Loucy (cell line): ENCODE measurements at regions not wholly inside any gene's neighbourhood (a gene's known extent, or its start where the extent isn't known, plus 50 kb on each side); places are given as distances from the start of the nearest gene placed in this dataset.

Source experiments
- CTCF ChIP-seq: fragments of 200-600 bp; sonication (generic); conservative IDR thresholded peaks from 2 replicates; pipeline ENCODE4 v1.5.1; 2014; ENCODE audit warnings: mild to moderate bottlenecking, antibody characterized with exemption, low read length
- EZH2phosphoT487 ChIP-seq: fragments of 200-600 bp; IDR thresholded peaks from 2 replicates; pipeline ENCODE4 v1.6.1; 2018; ENCODE audit warnings: antibody characterized with exemption, mild to moderate bottlenecking, moderate library complexity, borderline replicate concordance

GRCh38 chr18:23321996-23322395, 131.1 kb upstream of the RIOK3 start:
- TF ChIP-seq CTCF (no peak), EZH2phosphoT487 (no peak)
